ENCODE measurements at regions not wholly inside any gene's neighbourhood (a gene's known extent, or its start where the extent isn't known, plus 50 kb on each side); places are given as distances from the start of the nearest gene placed in this dataset.
"Not testable (repeated sequence)": the region's sequence is repeated elsewhere in the genome, so short reads cannot be mapped to it uniquely, and the experiment has no call there.

DNA sequence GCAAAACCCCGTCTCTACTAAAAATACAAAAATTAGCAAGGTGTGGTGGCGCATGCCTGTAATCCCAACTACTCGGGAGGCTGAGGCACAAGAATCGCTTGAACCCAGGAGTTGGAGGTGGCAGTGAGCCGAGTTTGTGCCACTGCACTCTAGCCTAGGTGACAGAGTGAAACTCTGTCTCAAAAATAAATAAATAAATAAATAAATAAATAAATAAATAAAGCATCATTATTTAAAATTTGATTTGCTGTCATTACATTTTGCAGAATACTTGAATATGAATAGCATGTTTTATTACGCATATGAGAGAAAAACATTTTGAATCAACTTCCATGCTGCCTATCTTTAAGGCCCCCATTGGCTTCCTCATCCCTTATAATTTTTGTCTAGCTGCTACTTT lies 53.4 kb upstream of the MED14 start:
- H3K9me3 ChIP-seq (ENCODE audit: control extremely low read depth in 1 of 5, control insufficient read depth in 4 of 5, insufficient read depth in 2 of 5, low read depth in 1 of 5, low read length in 4 of 5); H3K4me1 ChIP-seq (ENCODE audit: control extremely low read depth in 1 of 4, control insufficient read depth in 4 of 4, insufficient read depth in 4 of 4, low read length in 3 of 4); H3K4me3 ChIP-seq (ENCODE audit: control insufficient read depth in 1 of 7, extremely low read depth in 1 of 7, insufficient read depth in 4 of 7, low read depth in 2 of 7, low read length in 6 of 7); CTCF ChIA-PET; H3K36me3 ChIP-seq (ENCODE audit: control insufficient read depth in 4 of 4, insufficient read depth in 4 of 4, low read length in 3 of 4); H3K27ac ChIP-seq (ENCODE audit: insufficient read depth in 1 of 2, low read depth in 1 of 2, low read length in 2 of 2, poor library complexity in 1 of 2, severe bottlenecking in 2 of 2); DNase-seq; POLR2A ChIA-PET: not testable (repeated sequence)
- H3K27me3 ChIP-seq (replicated peaks in 2 of 5; ENCODE audit: control insufficient read depth in 4 of 5, insufficient read depth in 5 of 5, low read length in 4 of 5), result peaks cover 0 to 30% (median 0%) of the 10 kb centered on the region in 5 experiments
- WGBS (ENCODE audit: insufficient coverage), result 90% methylated on average over 2 of the region's 6 CpGs

DNA sequence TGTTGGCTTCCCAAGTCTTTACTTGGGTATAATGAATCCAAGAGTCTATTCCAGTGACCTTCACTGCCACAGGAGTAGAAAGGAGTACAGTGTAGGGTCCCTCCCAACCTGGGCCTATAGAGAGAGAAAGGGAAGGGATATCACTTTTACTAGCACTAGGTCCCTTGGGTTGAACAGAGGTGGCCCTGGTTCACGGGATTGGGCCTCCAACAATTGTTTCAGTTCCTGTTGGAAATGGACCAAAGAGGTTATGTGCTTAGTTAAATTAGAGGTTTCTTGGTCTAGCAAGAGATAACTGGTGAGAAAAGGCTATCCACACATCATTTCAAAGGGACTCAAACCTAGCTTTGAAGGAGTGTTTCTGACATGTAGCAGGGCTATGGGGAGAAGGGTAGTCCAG lies 57.1 kb upstream of the MED14 start:
- WGBS (ENCODE audit: insufficient coverage), result no CpG with 5 or more reads among the region's 1 CpG
- Histone ChIP-seq H3K9me3 (ENCODE audit: control extremely low read depth in 1 of 5, control insufficient read depth in 4 of 5, insufficient read depth in 2 of 5, low read depth in 1 of 5, low read length in 4 of 5) (no peaks in the 10 kb centered on the region), H3K4me1 (ENCODE audit: control extremely low read depth in 1 of 4, control insufficient read depth in 4 of 4, insufficient read depth in 4 of 4, low read length in 3 of 4) (peaks cover 0 to 4% (median 0%) of the 10 kb centered on the region in 4 experiments), H3K27me3 (replicated peaks in 2 of 5; ENCODE audit: control insufficient read depth in 4 of 5, insufficient read depth in 5 of 5, low read length in 4 of 5) (peaks cover 0 to 28% (median 0%) of the 10 kb centered on the region in 5 experiments), H3K36me3 (ENCODE audit: control insufficient read depth in 4 of 4, insufficient read depth in 4 of 4, low read length in 3 of 4) (no peaks in the 10 kb centered on the region), H3K27ac (ENCODE audit: insufficient read depth in 1 of 2, low read depth in 1 of 2, low read length in 2 of 2, poor library complexity in 1 of 2, severe bottlenecking in 2 of 2) (no peak overlapping the region), H3K4me3 (ENCODE audit: control insufficient read depth in 1 of 7, extremely low read depth in 1 of 7, insufficient read depth in 4 of 7, low read depth in 2 of 7, low read length in 6 of 7) (no peak overlapping the region)
- no peak for DNase-seq
- POLR2A ChIA-PET, result no interaction called here
- CTCF ChIA-PET, result interaction anchor here (0.9 to 1.6 kb wide), 3 partner anchors 14 to 95 kb away, joined by 3 read pairs; no protein-coding TSS in a partner anchor

DNA sequence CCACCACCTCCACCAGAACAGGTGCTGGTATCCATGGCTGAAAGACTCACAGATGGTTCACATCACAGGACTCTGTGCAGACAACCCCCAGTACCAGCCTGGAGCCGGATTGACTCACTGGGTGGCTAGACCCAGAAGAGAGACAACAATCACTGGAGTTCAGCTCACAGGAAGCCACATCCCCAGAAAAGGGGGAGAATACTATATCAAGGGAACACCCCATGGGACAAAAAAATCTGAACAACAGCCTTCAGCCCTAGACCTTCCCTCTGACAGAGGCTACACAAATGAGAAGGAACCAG lies 59.4 kb upstream of the MED14 start:
- H3K4me3 ChIP-seq (ENCODE audit: control insufficient read depth in 1 of 7, extremely low read depth in 1 of 7, insufficient read depth in 4 of 7, low read depth in 2 of 7, low read length in 6 of 7); POLR2A ChIA-PET; H3K36me3 ChIP-seq (ENCODE audit: control insufficient read depth in 4 of 4, insufficient read depth in 4 of 4, low read length in 3 of 4); H3K27ac ChIP-seq (ENCODE audit: insufficient read depth in 1 of 2, low read depth in 1 of 2, low read length in 2 of 2, poor library complexity in 1 of 2, severe bottlenecking in 2 of 2); H3K9me3 ChIP-seq (ENCODE audit: control extremely low read depth in 1 of 5, control insufficient read depth in 4 of 5, insufficient read depth in 2 of 5, low read depth in 1 of 5, low read length in 4 of 5); H3K4me1 ChIP-seq (ENCODE audit: control extremely low read depth in 1 of 4, control insufficient read depth in 4 of 4, insufficient read depth in 4 of 4, low read length in 3 of 4); DNase-seq: not testable (repeated sequence)
- 100% methylated on average over 1 of the region's 1 CpG for WGBS (ENCODE audit: insufficient coverage)
- H3K27me3 ChIP-seq (replicated peaks in 2 of 5; ENCODE audit: control insufficient read depth in 4 of 5, insufficient read depth in 5 of 5, low read length in 4 of 5), result peaks cover 0 to 15% (median 0%) of the 10 kb centered on the region in 5 experiments
- CTCF ChIA-PET, result interaction anchor here (0.7 to 2.4 kb wide), 6 partner anchors 13 to 143 kb away, joined by 3 to 8 read pairs (median 4); no protein-coding TSS in a partner anchor

DNA sequence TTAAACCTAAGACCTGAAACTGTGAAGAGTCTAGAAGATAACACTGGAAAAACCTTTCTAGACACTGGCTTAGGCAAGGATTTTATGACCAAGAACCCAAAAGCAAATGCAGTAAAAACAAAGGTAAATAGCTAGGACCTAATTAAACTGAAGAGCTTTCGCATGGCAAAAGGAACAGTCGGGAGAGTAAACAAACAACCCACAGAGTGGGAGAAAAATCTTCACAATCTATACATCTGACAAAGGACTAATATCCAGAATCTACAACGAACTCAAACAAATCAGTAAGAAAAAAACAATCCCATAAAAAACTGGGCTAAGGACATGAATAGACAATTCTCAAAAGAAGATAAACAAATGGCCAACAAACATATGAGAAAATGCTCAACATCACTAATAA lies 64.4 kb upstream of the MED14 start:
- CTCF ChIA-PET, result not testable (repeated sequence)

DNA sequence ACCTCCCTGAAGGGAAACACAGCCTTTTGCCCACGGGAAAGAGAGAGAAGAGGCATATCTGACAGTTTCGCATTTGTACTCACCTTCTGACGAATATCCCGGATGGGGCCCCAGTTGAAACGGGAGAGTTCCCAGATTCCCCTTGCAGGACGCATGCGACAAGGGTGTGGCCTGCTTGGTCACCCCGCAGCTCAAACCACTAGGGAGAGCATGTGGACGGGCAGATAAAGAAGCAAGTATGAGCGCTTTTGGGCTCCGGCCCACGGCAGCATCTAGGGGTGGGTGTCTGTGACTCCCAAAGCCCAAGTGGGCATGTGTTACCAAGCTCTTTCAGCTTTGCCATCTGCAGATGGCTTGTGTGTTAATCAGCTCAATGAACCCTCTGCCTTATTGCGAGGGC lies 70.1 kb upstream of the MED14 start:
- Histone ChIP-seq H3K9me3 (ENCODE audit: control extremely low read depth in 1 of 5, control insufficient read depth in 4 of 5, insufficient read depth in 2 of 5, low read depth in 1 of 5, low read length in 4 of 5) (no peaks in the 10 kb centered on the region), H3K36me3 (ENCODE audit: control insufficient read depth in 4 of 4, insufficient read depth in 4 of 4, low read length in 3 of 4) (no peaks in the 10 kb centered on the region), H3K4me1 (ENCODE audit: control extremely low read depth in 1 of 4, control insufficient read depth in 4 of 4, insufficient read depth in 4 of 4, low read length in 3 of 4) (no peaks in the 10 kb centered on the region), H3K27me3 (replicated peaks in 2 of 5; ENCODE audit: control insufficient read depth in 4 of 5, insufficient read depth in 5 of 5, low read length in 4 of 5) (peaks cover 0 to 33% (median 0%) of the 10 kb centered on the region in 5 experiments), H3K27ac (ENCODE audit: insufficient read depth in 1 of 2, low read depth in 1 of 2, low read length in 2 of 2, poor library complexity in 1 of 2, severe bottlenecking in 2 of 2) (no peak overlapping the region), H3K4me3 (ENCODE audit: control insufficient read depth in 1 of 7, extremely low read depth in 1 of 7, insufficient read depth in 4 of 7, low read depth in 2 of 7, low read length in 6 of 7) (no peak overlapping the region)
- ChIA-PET POLR2A (no interaction called here), CTCF (no interaction called here)
- 90% methylated on average over 10 of the region's 13 CpGs for WGBS (ENCODE audit: insufficient coverage)
- DNase-seq, result no peak

More for the DNA sequence above, 64.4 kb upstream of the MED14 start:
- H3K27me3 ChIP-seq (replicated peaks in 2 of 5; ENCODE audit: control insufficient read depth in 4 of 5, insufficient read depth in 5 of 5, low read length in 4 of 5), result peaks cover 0 to 15% (median 0%) of the 10 kb centered on the region in 5 experiments
- H3K4me3 ChIP-seq (ENCODE audit: control insufficient read depth in 1 of 7, extremely low read depth in 1 of 7, insufficient read depth in 4 of 7, low read depth in 2 of 7, low read length in 6 of 7); POLR2A ChIA-PET; H3K36me3 ChIP-seq (ENCODE audit: control insufficient read depth in 4 of 4, insufficient read depth in 4 of 4, low read length in 3 of 4); H3K4me1 ChIP-seq (ENCODE audit: control extremely low read depth in 1 of 4, control insufficient read depth in 4 of 4, insufficient read depth in 4 of 4, low read length in 3 of 4); DNase-seq; H3K27ac ChIP-seq (ENCODE audit: insufficient read depth in 1 of 2, low read depth in 1 of 2, low read length in 2 of 2, poor library complexity in 1 of 2, severe bottlenecking in 2 of 2); H3K9me3 ChIP-seq (ENCODE audit: control extremely low read depth in 1 of 5, control insufficient read depth in 4 of 5, insufficient read depth in 2 of 5, low read depth in 1 of 5, low read length in 4 of 5): not testable (repeated sequence)
- no CpG with 5 or more reads among the region's 3 CpGs for WGBS (ENCODE audit: insufficient coverage)

- H3K27me3 ChIP-seq (replicated peaks in 2 of 5; ENCODE audit: control insufficient read depth in 4 of 5, insufficient read depth in 5 of 5, low read length in 4 of 5), result peaks cover 0 to 26% (median 0%) of the 10 kb centered on the region in 5 experiments
- no peak overlapping the region for H3K27ac ChIP-seq (ENCODE audit: insufficient read depth in 1 of 2, low read depth in 1 of 2, low read length in 2 of 2, poor library complexity in 1 of 2, severe bottlenecking in 2 of 2)
- ChIA-PET POLR2A (no interaction called here), CTCF (interaction anchor here (0.8 kb wide), 1 partner anchor 1346 kb away, joined by 3 read pairs; no protein-coding TSS in a partner anchor)
- H3K9me3 ChIP-seq (ENCODE audit: control extremely low read depth in 1 of 5, control insufficient read depth in 4 of 5, insufficient read depth in 2 of 5, low read depth in 1 of 5, low read length in 4 of 5), result no peaks in the 10 kb centered on the region
- no peaks in the 10 kb centered on the region for H3K36me3 ChIP-seq (ENCODE audit: control insufficient read depth in 4 of 4, insufficient read depth in 4 of 4, low read length in 3 of 4)
- DNase-seq, result no peak
- H3K4me1 ChIP-seq (ENCODE audit: control extremely low read depth in 1 of 4, control insufficient read depth in 4 of 4, insufficient read depth in 4 of 4, low read length in 3 of 4), result no peaks in the 10 kb centered on the region
- 89% methylated on average over 8 of the region's 8 CpGs for WGBS (ENCODE audit: insufficient coverage)
- H3K4me3 ChIP-seq (ENCODE audit: control insufficient read depth in 1 of 7, extremely low read depth in 1 of 7, insufficient read depth in 4 of 7, low read depth in 2 of 7, low read length in 6 of 7), result no peak overlapping the region
These were observed 71.3 kb upstream of the MED14 start for GRCh38 chrX:40806513-40807220.

DNA sequence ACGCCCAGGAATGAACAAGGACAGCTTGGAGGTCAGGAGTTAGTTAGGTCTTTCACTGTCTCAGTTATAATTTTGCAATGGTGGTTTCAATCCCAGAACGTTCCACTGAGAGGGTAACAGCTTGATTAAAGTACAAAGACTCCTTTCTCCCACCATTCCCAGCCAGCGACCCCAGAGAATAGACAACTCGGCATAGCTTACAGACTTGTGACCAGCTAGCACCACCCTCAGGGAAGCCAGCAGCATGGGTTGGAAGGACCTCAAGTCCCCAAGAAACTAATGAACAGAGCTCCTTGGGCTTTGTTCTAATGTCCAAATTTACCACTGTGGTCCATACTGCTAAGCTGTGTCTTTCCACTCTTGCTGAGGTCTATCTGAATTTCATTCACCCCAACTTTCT lies 72.0 kb upstream of the MED14 start:
- CTCF ChIA-PET, result interaction anchor here (0.8 to 1.4 kb wide), 3 partner anchors 13 to 1347 kb away, joined by 3 to 5 read pairs (median 3); no protein-coding TSS in a partner anchor
- no peaks in the 10 kb centered on the region for H3K36me3 ChIP-seq (ENCODE audit: control insufficient read depth in 4 of 4, insufficient read depth in 4 of 4, low read length in 3 of 4)
- WGBS (ENCODE audit: insufficient coverage), result 91% methylated on average over 2 of the region's 4 CpGs
- H3K4me3 ChIP-seq (ENCODE audit: control insufficient read depth in 1 of 7, extremely low read depth in 1 of 7, insufficient read depth in 4 of 7, low read depth in 2 of 7, low read length in 6 of 7), result no peak overlapping the region
- POLR2A ChIA-PET, result interaction anchor here (0.5 kb wide), 1 partner anchor 22 kb away, joined by 3 read pairs; no protein-coding TSS in a partner anchor
- no peaks in the 10 kb centered on the region for H3K9me3 ChIP-seq (ENCODE audit: control extremely low read depth in 1 of 5, control insufficient read depth in 4 of 5, insufficient read depth in 2 of 5, low read depth in 1 of 5, low read length in 4 of 5)
- no peaks in the 10 kb centered on the region for H3K4me1 ChIP-seq (ENCODE audit: control extremely low read depth in 1 of 4, control insufficient read depth in 4 of 4, insufficient read depth in 4 of 4, low read length in 3 of 4)
- DNase-seq, result no peak
- peaks cover 0 to 26% (median 0%) of the 10 kb centered on the region in 5 experiments for H3K27me3 ChIP-seq (replicated peaks in 2 of 5; ENCODE audit: control insufficient read depth in 4 of 5, insufficient read depth in 5 of 5, low read length in 4 of 5)
- no peak overlapping the region for H3K27ac ChIP-seq (ENCODE audit: insufficient read depth in 1 of 2, low read depth in 1 of 2, low read length in 2 of 2, poor library complexity in 1 of 2, severe bottlenecking in 2 of 2)

Data from common myeloid progenitor, CD34-positive (primary cell).